OCI-LY3 (cell line): ENCODE measurements at regions not wholly inside any gene's neighbourhood (a gene's known extent, or its start where the extent isn't known, plus 50 kb on each side); places are given as distances from the start of the nearest gene placed in this dataset.
"Not testable (repeated sequence)": the region's sequence is repeated elsewhere in the genome, so short reads cannot be mapped to it uniquely, and the experiment has no call there.

Source experiments
- EZH2phosphoT487 ChIP-seq: fragments of 200-600 bp; shearing (Covaris generic); IDR thresholded peaks from 2 replicates; pipeline ENCODE4 v1.6.1; 2018; ENCODE audit warnings: antibody characterized with exemption, mixed run types, low read depth
- TF ChIP-seq, protein P1 (sequence below): fragments of 200-600, 300-600 bp; sonication (generic); IDR thresholded peaks from 2 replicates; pipeline ENCODE4 v1.5.1; 2014; ENCODE audit warnings: antibody characterized with exemption, low read length, low read depth

GRCh38 chr6:169086616-169087015, 167.0 kb downstream of the THBS2 start:
- TF ChIP-seq, protein P1, sequence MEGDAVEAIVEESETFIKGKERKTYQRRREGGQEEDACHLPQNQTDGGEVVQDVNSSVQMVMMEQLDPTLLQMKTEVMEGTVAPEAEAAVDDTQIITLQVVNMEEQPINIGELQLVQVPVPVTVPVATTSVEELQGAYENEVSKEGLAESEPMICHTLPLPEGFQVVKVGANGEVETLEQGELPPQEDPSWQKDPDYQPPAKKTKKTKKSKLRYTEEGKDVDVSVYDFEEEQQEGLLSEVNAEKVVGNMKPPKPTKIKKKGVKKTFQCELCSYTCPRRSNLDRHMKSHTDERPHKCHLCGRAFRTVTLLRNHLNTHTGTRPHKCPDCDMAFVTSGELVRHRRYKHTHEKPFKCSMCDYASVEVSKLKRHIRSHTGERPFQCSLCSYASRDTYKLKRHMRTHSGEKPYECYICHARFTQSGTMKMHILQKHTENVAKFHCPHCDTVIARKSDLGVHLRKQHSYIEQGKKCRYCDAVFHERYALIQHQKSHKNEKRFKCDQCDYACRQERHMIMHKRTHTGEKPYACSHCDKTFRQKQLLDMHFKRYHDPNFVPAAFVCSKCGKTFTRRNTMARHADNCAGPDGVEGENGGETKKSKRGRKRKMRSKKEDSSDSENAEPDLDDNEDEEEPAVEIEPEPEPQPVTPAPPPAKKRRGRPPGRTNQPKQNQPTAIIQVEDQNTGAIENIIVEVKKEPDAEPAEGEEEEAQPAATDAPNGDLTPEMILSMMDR, result not testable (repeated sequence)
- TF ChIP-seq EZH2phosphoT487, result not testable (repeated sequence)
